Tibial nerve (tissue), 3 donors: ENCODE measurements at regions not wholly inside any gene's neighbourhood (a gene's known extent, or its start where the extent isn't known, plus 50 kb on each side); places are given as distances from the start of the nearest gene placed in this dataset.

Source experiments
- POLR2A ChIP-seq, 2 donors: fragments of 450-650 bp; IDR thresholded peaks; one replicate each; pipeline ENCODE4 v1.6.1; 2017; ENCODE audit warnings: antibody characterized with exemption in 2 of 2, mild to moderate bottlenecking in 2 of 2, moderate library complexity in 2 of 2
- TF ChIP-seq, protein P1 (sequence below), 5 experiments: fragments of 200-600 bp in 3 of 5; fragments of 450-650 bp in 2 of 5; sonication (generic) in 3 of 5; IDR thresholded peaks; one replicate each; pipeline ENCODE4 v1.5.1; 2016 to 2019; ENCODE audit warnings: antibody characterized with exemption in 5 of 5, mild to moderate bottlenecking in 3 of 5, moderate library complexity in 2 of 5

DNA sequence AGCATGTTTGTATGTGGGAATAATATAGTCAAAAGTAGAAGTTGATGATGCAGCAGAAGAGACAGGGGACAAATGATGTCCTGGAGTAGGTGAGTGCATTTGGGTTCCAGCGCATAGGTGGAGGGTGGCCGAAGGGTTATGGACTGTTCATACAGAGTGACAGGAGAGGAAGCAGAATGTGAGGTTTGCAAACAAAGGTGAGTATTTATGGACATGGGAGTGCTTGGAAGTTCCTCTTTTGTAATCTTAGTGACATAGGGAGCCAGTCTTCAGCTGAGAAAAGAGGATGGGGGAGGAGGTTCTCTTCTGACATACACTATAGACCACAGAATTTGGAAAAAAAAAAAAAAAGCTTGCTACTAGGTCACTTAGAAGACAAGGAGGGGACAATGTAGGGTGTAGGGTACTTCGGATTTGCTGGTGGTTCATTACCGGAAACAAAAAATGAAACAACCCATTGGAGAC lies 331.6 kb downstream of the DLEU7 start:
- TF ChIP-seq POLR2A (IDR thresholded peaks at IDR 0.05): no peak
- TF ChIP-seq, protein P1, sequence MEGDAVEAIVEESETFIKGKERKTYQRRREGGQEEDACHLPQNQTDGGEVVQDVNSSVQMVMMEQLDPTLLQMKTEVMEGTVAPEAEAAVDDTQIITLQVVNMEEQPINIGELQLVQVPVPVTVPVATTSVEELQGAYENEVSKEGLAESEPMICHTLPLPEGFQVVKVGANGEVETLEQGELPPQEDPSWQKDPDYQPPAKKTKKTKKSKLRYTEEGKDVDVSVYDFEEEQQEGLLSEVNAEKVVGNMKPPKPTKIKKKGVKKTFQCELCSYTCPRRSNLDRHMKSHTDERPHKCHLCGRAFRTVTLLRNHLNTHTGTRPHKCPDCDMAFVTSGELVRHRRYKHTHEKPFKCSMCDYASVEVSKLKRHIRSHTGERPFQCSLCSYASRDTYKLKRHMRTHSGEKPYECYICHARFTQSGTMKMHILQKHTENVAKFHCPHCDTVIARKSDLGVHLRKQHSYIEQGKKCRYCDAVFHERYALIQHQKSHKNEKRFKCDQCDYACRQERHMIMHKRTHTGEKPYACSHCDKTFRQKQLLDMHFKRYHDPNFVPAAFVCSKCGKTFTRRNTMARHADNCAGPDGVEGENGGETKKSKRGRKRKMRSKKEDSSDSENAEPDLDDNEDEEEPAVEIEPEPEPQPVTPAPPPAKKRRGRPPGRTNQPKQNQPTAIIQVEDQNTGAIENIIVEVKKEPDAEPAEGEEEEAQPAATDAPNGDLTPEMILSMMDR (IDR thresholded peaks at IDR 0.05): no peak
